GM19372 (cell line): ENCODE measurements at regions not wholly inside any gene's neighbourhood (a gene's known extent, or its start where the extent isn't known, plus 50 kb on each side); places are given as distances from the start of the nearest gene placed in this dataset.

Experiments
- ATAC-seq: cut with Tn5 transposase; IDR thresholded peaks from one replicate; pipeline ENCODE4 v1.9.1; 2021; ENCODE audit warnings: mild to moderate bottlenecking, low read depth, moderate library complexity; ENCODE audit not compliant: unreplicated experiment

- ATAC-seq: no peak
These were observed 180.7 kb upstream of the HS3ST5 start for GRCh38 chr6:114523508-114523907.

GRCh38 chr6:114521926-114522325 lies 179.1 kb upstream of the HS3ST5 start:
- no peak for ATAC-seq

GRCh38 chr6:114520976-114521375 lies 178.2 kb upstream of the HS3ST5 start:
- ATAC-seq: no peak

- no peak for ATAC-seq
These were observed 171.3 kb upstream of the HS3ST5 start for GRCh38 chr6:114514170-114514569.

GRCh38 chr6:114471450-114471849 lies 128.6 kb upstream of the HS3ST5 start:
- ATAC-seq: no peak

DNA sequence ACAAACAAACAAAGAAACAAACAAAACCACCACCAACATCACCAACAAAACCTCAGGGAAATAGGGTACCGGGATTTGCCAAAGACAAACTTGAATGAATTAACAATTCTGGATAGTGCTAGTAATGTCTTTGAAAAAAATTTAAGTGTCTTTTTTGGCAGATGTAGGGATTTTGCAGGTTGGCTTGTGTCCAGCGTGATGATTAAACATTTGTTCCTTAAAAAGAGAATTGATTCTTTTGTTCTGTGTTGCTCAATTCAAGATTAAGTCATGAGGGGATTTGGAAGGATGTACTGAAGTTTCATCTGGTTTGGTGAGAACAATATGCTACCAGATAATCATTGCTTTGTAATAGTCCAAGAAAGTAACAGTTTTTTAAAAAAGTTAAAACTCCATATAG lies 125.1 kb upstream of the HS3ST5 start:
- ATAC-seq: no peak

DNA sequence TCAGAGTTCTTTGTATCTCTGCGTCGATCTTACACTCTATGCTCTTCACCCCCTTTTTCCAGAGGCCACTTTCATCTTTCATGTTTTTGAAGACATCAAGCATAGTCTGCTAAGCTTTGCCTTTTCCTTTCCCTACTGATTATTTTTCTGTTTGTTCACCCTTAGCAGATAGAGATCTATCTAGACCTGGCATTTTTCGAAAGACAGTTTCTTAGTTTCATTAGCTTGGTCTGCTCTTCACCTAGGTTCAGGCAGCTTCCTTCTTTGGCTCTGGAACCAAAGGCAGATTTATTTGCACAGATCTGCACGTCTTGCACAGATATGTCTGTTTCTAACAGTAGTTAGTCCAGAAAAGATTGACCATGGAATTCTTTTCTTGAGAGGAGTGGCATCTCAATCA lies 122.7 kb upstream of the HS3ST5 start:
- no peak for ATAC-seq

GRCh38 chr6:114453737-114454276 lies 111.0 kb upstream of the HS3ST5 start:
- ATAC-seq: no peak

DNA sequence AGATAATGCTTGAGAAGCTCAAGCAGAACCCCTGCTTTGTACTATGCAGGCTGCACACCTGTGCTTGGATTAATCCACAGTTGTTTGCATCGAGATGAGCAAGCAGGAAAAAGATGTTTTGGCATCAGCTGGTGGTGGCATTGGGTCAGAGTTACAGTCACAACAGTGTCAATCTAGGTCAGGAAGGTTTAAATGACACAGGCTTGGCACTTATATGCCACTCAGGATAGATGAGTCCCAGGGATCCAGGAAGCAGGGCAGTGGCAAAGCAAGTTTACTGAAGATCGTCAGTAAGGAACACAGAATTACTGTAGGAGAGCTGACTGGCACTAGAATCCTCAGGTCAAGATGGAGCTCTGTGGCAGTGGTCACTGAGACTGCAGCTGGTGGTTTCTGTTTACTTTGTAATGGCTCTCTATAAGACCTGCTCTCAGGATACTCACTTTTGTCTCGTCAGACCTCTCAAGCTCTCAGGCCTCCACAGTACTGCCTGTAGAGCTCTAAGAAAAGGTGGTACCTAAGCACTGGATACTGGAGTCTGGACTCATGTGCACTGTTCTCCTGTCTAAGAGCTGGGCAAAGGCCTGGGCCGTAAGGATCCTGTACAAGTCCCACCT lies 110.1 kb upstream of the HS3ST5 start:
- no peak for ATAC-seq

GRCh38 chr6:114450631-114451030 lies 107.8 kb upstream of the HS3ST5 start:
- no peak for ATAC-seq

DNA sequence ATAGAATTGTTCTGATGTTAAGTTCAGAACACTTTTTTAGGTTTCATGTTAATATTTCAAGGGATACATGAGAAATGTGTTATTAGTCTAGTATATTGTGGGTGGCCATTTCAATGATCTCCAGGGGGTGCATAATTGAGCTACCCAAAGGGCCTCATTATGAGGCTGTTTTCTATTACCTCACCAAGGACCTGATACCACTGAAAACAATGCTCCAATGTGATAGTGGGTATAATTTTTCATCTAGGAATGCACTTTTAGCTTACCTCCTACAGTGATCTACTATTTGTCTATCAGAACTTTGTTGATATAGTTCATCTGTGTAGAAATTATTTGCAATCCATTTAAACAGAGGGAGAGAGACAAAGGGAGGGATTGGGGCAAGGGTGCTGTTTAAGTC lies 106.8 kb upstream of the HS3ST5 start:
- ATAC-seq: no peak

DNA sequence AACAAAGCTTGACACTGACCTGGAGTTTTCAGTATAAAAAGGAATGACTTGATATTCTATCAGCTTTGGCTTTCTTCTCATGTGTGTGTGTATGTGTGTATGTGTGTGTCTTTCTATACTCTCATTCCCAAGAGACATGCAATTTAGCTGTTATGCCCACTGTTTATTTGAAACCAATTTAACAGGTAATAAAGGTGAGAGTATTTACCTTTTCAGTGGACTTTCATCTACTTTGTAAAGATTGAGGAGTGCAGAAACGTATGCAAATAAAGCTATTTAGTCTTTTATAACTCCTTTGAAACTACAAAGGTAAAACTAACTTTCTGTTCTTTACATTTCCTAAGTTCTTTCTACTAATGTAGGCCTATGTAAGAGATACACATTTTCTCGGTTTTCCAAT lies 103.5 kb upstream of the HS3ST5 start:
- ATAC-seq: no peak

GRCh38 chr6:114445846-114446245 lies 103.0 kb upstream of the HS3ST5 start:
- ATAC-seq: no peak

GRCh38 chr6:114439411-114439810 lies 96.6 kb upstream of the HS3ST5 start:
- no peak for ATAC-seq

- ATAC-seq: no peak
These were observed 94.4 kb upstream of the HS3ST5 start for GRCh38 chr6:114437235-114437634.

DNA sequence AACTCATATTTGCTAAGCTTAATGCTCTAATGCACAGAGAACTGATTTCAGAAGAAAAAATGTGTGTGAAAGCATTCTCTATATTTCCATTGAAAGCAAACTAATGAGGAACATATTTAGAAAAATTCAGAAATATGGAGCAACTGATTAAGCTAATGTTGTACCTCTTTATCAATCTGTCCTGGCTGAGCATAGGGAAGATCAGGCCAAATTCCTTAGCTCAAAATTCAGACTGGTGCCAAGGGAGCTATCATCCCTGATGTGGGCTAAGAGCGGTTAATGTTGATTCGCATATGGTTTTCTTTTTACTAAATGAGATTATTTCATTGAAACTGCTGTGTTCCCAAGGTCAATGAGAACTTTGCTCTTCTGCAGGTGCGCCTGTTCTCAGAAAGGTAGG lies 93.9 kb upstream of the HS3ST5 start:
- ATAC-seq: no peak

DNA sequence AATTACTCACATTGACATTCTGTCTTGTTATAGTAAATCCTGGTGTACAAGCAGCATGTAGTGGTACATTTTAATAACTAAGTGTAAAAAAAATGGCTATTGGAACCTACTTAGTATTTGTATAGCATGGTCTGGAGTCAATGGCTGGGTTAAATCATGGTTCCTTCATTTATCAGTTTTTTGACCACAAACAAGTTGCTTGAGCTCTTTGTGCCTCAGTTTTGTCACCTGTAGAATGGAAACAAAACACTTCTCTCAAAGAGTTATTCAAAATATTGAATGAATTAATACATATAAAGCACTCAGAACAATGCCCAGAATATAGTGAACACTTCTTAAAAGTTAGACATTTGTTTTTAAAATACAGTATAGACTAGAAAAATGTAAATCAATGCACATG lies 93.2 kb upstream of the HS3ST5 start:
- no peak for ATAC-seq

DNA sequence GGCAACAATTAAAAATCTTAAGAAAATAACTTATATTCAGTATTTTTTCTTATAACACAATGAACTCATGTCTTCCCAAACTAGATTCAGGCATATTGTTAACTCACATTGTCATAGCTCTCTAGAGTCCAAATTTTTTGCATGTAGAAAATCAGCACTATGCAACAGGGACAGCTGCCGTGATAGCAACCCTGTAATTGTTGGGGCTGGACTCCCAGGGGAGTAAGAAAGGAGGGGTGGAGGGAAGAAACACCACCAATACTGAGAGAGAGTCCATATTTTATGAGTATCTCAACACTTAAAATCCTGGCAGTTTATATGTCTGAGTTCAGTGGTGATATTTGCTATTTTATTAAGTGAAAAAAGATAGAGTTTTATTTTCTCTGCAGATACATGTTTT lies 89.6 kb upstream of the HS3ST5 start:
- no peak for ATAC-seq

DNA sequence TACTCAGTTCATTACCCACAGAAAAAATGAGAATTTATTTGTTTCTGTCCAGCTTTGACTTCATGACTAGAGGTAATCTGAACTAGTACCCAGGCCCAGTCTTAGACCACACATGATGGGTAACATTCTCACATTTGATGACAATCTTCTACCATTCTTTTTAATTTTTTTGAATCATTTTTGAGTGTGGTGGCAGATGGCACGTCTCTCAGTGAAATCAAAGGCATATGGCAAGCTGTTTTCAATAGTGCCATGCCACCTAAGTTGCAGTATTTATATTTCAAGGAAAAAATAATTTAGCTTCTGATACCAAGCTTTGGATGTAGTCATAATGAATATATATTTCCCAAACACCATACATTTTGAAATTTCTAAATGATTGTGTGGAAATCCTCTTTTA lies 88.8 kb upstream of the HS3ST5 start:
- ATAC-seq: no peak

DNA sequence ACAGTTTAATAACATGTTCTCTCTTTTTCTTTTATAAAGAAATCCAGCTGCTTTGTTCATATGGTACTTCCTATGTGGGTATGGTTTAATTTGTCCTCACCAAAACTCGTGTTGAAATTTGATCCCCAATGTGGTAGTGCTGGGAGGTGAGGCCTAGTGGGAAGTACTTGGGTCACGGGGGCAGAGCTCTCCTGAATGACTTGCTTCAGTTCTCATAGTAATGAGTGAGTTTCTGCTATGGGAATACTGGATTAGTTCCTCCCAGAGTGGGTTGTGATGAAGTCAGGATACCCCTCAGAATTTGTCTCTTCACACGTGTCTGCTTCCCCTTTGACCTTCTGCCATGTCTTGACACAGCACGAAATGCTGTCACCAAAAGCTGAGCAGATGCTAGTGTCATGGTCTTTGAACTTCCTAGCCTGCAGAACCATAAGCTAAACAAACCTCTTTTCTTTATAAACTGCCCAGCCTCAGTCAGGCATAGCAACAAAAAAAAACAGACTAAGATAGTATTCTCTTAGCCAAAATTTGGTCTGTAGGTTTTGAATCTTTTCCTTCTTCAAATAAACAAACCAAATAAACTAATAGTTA lies 87.8 kb upstream of the HS3ST5 start:
- ATAC-seq: no peak

DNA sequence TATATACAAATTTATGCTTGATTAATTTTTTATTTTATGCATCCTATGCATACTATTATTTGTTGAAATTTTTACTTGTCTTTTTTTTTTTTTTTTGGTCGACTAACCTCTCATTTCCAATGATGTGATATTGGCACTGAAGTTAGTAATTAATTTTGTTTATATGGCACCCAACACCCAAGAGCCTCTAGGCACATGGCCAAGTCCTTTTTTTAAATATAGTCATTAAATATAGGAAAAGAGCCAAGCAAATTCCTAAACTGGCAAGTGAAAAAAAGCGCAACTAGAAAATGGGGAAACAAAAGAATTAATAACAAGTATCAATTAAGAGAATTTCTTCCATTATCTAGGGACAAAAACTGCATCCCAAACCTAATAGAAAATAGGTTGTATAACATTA lies 85.5 kb upstream of the HS3ST5 start:
- ATAC-seq: no peak

DNA sequence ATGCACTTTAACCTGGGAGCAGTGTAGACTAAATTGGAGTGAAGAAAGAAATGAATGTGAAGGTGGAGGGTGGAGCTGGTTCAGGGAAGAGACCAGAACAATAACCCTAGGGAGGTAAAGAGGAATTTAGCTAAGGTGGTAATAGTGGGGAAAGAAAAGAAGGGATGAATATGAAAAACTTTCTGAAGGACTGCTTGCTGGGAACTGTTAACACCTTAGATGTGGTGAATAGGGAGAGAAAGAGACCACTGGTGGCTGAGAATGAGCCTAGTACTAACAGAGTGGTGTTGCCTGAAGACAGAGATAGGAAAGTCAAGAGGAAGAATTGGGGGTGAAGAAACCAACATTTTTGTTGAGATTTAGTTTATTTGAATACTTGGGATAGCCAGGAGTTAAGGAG lies 78.4 kb upstream of the HS3ST5 start:
- no peak for ATAC-seq
